SJSA1 (cell line): ENCODE measurements at regions not wholly inside any gene's neighbourhood (a gene's known extent, or its start where the extent isn't known, plus 50 kb on each side); places are given as distances from the start of the nearest gene placed in this dataset.

Experiments
- DNase-seq, 2 experiments: peaks; one replicate each; pipeline ENCODE4 v3.0.0-alpha.2; 2015 to 2020; ENCODE audit warnings: low spot score in 2 of 2, low read depth in 1 of 2
- H3K27ac ChIP-seq: fragments of 250-450 bp; sonication (Bioruptor Pico); 2 replicates; pipeline ENCODE4 v1.5.1; 2020; ENCODE audit warnings: mild to moderate bottlenecking, moderate library complexity
- H3K27me3 ChIP-seq: fragments of 250-450 bp; sonication (Bioruptor Pico); replicated peaks from 2 replicates; pipeline ENCODE4 v1.5.1; 2020; ENCODE audit warnings: mild to moderate bottlenecking, moderate library complexity
- H3K36me3 ChIP-seq: fragments of 250-450 bp; sonication (Bioruptor Pico); 2 replicates; pipeline ENCODE4 v1.5.1; 2020; ENCODE audit warnings: mild to moderate bottlenecking
- H3K4me1 ChIP-seq: fragments of 250-450 bp; sonication (Bioruptor Pico); replicated peaks from 2 replicates; pipeline ENCODE4 v1.6.1; 2021; ENCODE audit warnings: mild to moderate bottlenecking
- H3K4me3 ChIP-seq: fragments of 250-450 bp; sonication (Bioruptor Pico); 2 replicates; pipeline ENCODE4 v1.5.1; 2020; ENCODE audit warnings: mild to moderate bottlenecking
- H3K9me3 ChIP-seq: fragments of 250-450 bp; sonication (Bioruptor Pico); replicated peaks from 2 replicates; pipeline ENCODE4 v1.5.1; 2020; ENCODE audit warnings: mild to moderate bottlenecking

DNA sequence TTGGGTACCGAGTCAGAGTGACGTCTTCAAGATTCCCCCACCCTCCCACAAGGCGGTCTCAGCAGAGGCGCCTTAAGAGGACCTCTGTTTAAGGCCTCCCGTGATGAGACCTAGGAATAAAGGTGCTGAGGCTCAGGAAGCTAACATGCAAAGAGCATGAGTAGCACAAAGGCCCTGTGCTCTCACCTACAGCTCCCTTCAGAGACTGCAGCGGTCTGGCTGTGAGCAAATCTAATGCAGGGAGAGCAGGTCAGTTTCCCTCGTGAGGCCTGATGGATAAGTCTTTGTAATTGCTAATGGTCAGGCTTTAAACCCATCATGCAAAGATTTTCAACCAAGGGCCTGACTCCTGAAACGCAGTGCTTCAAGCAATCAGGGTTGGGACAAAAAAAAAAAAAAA, 909.3 kb upstream of the GHITM start:
- Histone ChIP-seq H3K36me3 (no peaks in the 10 kb centered on the region), H3K9me3 (no peaks in the 10 kb centered on the region), H3K4me1 (no peaks in the 10 kb centered on the region), H3K27ac (no peak overlapping the region), H3K4me3 (no peak overlapping the region), H3K27me3 (no peaks in the 10 kb centered on the region)
- DNase-seq, result no peak

DNA sequence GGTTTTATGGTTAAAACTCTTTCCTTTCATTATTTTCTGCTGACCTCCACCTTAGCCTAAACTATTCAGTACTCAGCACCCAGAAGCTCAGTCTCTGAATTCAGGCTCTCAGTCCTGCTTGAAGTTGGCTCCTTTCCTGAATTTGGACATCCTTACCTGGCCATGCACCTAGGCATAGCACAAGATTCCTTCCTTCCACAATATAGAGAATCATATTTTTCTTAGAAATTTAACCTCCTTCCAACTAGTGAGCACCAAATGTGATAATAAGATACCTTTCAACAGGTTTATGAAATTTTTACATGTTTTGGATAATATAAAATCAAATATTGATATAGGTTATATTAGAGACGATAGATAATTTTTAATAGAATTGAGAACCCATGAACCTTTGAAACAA, 905.6 kb upstream of the GHITM start:
- Histone ChIP-seq H3K27ac (no peak overlapping the region), H3K27me3 (no peaks in the 10 kb centered on the region)

DNA sequence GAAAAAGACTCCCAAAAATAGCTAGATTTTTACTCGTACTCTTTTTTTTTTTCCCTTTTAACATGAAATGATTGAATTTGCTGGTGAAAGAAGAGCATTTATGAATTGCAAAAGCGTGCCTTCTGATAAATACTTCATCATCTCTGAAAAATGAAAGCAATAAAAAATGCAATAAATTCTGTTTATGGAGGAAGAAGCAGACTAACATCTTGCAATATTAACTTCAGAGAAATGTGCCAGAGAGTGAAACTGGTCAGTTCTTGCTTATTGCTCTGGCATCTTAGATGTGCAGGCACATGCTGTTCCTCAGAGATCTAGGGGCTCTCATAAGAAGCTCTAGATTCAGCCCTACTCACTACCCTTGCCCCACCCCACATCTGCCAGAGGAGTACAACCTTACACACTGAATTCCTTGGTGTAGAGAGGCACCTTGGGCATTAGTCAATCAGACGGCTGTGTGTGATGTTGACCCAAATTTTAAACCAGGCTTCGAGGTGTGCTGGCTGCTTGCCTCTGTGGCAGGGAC, 891.1 kb upstream of the GHITM start:
- Histone ChIP-seq H3K4me3 (no peak overlapping the region), H3K4me1 (no peaks in the 10 kb centered on the region), H3K36me3 (no peaks in the 10 kb centered on the region), H3K9me3 (0 out of 2 replicates have a peak, but pooled peaks cover 3% of the 10 kb centered on the region), H3K27ac (no peak overlapping the region), H3K27me3 (no peaks in the 10 kb centered on the region)
- DNase-seq, result no peak

More for the DNA sequence above, 905.6 kb upstream of the GHITM start:
- H3K36me3 ChIP-seq, result no peaks in the 10 kb centered on the region
- no peak overlapping the region for H3K4me3 ChIP-seq
- no peaks in the 10 kb centered on the region for H3K4me1 ChIP-seq
- DNase-seq, result no peak
- H3K9me3 ChIP-seq, result no peaks in the 10 kb centered on the region

DNA sequence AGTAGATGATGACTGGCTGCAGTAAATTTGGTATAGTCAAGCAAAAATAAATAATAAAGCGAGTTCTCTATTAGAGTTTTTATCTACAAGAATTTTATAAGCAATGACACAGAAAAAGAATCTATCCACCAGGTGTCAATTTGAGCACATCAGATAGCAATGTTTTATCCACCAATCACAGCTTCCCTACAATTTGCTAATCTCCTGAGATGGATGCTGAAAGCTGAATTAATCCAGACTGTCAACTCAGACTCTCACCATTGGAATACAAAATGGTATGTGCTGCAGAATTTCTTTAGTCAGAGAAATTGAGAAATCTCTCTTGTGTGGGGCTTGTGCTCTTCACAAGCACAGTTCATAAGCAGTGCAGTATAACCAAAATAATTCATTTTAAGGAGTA, 888.9 kb upstream of the GHITM start:
- Histone ChIP-seq H3K4me3 (no peak overlapping the region), H3K4me1 (no peaks in the 10 kb centered on the region), H3K27ac (no peak overlapping the region)

DNA sequence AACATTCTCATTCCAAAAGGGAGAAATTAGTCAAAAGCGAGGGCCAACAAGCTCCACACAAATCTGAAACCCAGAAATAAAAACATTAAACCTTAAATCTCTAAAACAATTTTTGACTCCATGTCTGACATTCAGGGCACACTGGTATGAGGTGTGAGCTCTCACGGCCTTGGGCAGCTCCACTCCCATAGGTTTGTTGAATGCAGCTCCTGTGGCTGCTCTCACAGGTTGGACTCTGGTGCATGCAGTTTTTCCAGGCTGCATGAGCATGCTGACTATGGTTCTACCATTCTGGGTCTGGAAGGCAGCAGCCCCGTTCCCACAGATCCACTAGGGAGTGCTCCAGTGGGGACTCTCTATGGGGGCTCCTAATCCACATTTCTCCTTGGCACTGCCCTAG, 887.1 kb upstream of the GHITM start:
- H3K4me1 ChIP-seq, result no peaks in the 10 kb centered on the region
- no peak overlapping the region for H3K27ac ChIP-seq
- no peaks in the 10 kb centered on the region for H3K36me3 ChIP-seq
- no peak for DNase-seq
- H3K27me3 ChIP-seq, result no peaks in the 10 kb centered on the region
- no peak overlapping the region for H3K4me3 ChIP-seq
- H3K9me3 ChIP-seq, result peaks cover 5% of the 10 kb centered on the region

More for the DNA sequence above, 888.9 kb upstream of the GHITM start:
- H3K36me3 ChIP-seq, result no peaks in the 10 kb centered on the region
- H3K27me3 ChIP-seq, result no peaks in the 10 kb centered on the region
- peaks cover 5% of the 10 kb centered on the region; the same call in 1 of the 2 replicates for H3K9me3 ChIP-seq
- no peak for DNase-seq

DNA sequence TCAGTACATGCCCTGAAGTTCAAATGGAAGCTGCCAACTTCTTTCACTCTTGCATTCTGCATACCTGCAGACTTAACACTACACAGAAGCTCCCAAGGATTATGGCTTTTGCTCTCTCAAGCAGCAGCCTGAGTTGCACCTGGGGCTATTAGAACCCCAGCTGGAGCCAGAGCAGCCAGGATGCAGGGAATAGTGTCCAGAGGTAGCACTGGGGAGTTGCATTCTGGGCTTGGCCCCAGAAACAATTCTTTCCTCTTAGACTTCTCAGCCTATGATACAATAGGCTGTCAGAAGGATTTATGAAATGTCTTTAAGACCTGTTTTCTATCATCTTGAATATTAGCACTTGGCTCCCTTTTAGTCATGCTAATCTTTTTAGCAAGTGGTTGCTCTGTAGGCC, 886.7 kb upstream of the GHITM start:
- Histone ChIP-seq H3K27me3 (no peaks in the 10 kb centered on the region), H3K27ac (no peak overlapping the region), H3K4me1 (no peaks in the 10 kb centered on the region), H3K36me3 (no peaks in the 10 kb centered on the region), H3K9me3 (peaks cover 5% of the 10 kb centered on the region), H3K4me3 (no peak overlapping the region)
- DNase-seq, result no peak

DNA sequence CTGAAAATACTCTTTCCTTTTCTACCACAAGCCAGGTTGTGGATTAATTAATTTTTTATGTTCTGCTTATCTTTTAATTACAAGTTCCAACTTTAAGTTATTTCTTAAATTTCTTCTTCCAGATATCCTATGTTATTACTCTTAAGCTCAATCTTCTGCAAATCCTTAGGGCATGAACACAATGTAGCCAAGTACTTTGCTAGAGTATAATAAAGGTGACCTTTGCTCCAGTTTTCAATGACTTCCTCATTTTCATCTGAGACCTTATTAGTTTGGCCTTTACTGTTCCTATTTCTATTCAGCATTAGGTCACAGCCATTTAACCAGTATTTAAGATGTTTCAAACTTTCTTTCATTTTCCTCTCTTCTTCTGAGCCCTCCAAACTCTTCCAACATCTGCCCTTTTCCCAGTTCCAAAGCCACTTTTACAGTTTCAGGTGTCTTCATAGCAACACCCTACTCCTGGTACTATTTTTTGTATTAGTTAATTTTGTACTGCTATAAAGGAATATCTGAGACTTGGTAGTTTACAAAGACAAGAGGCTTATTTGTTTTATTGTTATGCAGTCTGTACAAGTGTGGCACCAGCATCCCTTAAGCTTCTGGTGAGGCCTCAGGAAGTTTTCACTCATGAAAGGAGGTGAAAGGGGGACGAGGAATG, 886.2 kb upstream of the GHITM start:
- Histone ChIP-seq H3K27me3 (no peaks in the 10 kb centered on the region), H3K27ac (no peak overlapping the region), H3K4me3 (no peak overlapping the region), H3K36me3 (no peaks in the 10 kb centered on the region), H3K4me1 (no peaks in the 10 kb centered on the region), H3K9me3 (peaks cover 5% of the 10 kb centered on the region)
- DNase-seq, result no peak

DNA sequence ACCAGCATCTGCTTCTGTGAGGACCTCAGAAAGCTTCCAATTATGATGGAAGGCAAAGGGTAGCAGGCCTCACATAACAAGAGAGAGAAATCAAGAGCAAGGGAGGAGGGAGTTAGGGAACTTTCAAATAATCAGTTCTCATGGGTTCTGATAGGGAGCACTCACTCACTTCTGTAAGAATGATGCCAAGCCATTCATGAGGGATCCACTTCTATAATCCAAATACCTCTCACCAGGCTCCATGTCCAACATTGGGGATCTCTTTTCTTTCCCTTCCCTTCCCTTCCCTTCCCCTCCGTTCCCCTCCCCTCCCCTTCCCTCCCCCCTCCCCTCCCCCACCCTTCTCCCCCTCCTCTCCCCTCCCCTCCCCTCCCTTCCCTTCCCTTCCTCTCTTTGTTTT, 884.6 kb upstream of the GHITM start:
- Histone ChIP-seq H3K27ac (no peak overlapping the region), H3K4me1 (no peaks in the 10 kb centered on the region), H3K4me3 (no peak overlapping the region), H3K9me3 (peaks cover 7% of the 10 kb centered on the region), H3K36me3 (no peaks in the 10 kb centered on the region), H3K27me3 (no peaks in the 10 kb centered on the region)
- DNase-seq, result no peak

DNA sequence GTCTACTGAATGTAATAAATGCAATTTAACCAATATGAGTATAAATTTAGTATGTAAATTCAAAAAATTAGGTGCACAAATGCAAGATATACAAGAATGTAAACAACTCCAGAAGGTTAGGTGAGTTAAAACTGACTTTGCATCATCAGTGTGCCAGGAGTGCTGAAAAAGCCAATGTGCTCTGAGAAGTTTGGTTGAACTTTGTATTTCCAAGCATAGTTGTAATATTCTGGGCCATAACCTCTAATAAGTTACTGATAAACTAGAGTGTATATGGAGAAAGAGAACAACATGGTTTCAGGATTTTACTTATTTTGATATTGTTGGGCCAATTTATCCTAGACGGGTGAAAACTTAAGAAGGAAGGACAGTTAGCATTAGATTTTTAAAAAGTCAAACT, 876.9 kb upstream of the GHITM start:
- Histone ChIP-seq H3K4me1 (no peaks in the 10 kb centered on the region), H3K4me3 (no peak overlapping the region)
- DNase-seq, result no peak

DNA sequence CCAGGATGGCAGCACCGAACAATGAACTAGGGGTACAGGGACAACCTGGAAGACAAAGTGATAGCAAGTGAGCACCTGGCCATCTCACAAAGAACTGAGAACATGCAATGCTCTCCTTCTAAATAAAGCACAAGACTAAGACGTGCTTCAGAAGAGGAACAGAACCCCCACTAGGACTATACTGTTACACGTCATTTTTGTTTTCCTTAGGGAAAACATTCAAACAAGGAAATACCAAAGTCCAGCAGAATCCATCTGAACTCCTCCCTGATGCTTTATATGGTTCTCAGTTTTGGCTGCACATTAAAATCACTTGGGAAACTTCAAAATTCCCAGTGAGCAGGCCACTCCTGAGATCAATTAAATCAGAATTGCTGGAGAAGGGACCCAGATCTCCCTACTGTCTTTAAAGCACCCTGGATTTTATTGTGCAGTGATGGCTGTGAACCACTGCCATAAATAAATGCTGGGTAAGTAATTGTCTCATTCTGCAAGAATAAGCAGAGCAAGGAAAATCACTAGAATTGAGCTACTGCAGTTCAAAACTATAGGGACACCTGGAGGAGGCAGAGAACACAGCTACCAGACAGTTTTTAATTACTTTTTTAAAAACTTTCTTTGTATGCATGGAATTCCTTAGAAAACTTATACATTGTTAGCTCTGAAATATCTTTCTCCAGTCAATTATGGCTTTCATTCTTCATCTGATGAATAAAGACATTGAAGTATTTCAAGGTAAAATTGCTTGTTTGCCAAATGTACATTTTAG, 866.5 kb upstream of the GHITM start:
- H3K9me3 ChIP-seq, result peaks cover 2% of the 10 kb centered on the region
- H3K36me3 ChIP-seq, result no peaks in the 10 kb centered on the region
- no peak overlapping the region for H3K27ac ChIP-seq
- H3K4me3 ChIP-seq, result no peak overlapping the region
- no peak for DNase-seq
- H3K4me1 ChIP-seq, result no peaks in the 10 kb centered on the region
- H3K27me3 ChIP-seq, result no peaks in the 10 kb centered on the region

More for the DNA sequence above, 876.9 kb upstream of the GHITM start:
- Histone ChIP-seq H3K27me3 (no peaks in the 10 kb centered on the region), H3K36me3 (no peaks in the 10 kb centered on the region), H3K9me3 (peaks cover 4% of the 10 kb centered on the region; the same call in 1 of the 2 replicates), H3K27ac (no peak overlapping the region)

DNA sequence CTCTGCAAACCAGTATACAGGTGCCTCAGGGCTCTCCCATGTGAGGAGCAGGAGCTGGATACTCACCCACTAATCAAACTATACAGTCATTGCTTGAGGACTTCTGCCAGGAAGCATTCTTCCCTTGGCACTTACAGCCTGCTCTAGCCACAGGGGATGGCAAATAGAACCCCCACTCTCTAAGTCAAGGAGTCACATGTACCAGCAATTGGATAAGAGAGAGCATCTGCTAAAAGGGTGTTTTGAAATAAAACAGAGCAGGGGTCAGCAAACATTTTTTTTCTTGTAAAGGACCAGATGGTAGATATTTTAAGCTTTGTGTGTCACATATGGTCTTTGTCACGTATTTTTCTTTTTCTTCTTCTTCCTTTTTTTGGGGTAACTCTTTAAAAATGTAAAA, 865.2 kb upstream of the GHITM start:
- no peaks in the 10 kb centered on the region for H3K36me3 ChIP-seq
- H3K4me3 ChIP-seq, result no peak overlapping the region
- H3K27me3 ChIP-seq, result no peaks in the 10 kb centered on the region
- H3K9me3 ChIP-seq, result no peaks in the 10 kb centered on the region; the same call in none of the 2 replicates
- H3K4me1 ChIP-seq, result no peaks in the 10 kb centered on the region
- no peak overlapping the region for H3K27ac ChIP-seq
- no peak for DNase-seq

DNA sequence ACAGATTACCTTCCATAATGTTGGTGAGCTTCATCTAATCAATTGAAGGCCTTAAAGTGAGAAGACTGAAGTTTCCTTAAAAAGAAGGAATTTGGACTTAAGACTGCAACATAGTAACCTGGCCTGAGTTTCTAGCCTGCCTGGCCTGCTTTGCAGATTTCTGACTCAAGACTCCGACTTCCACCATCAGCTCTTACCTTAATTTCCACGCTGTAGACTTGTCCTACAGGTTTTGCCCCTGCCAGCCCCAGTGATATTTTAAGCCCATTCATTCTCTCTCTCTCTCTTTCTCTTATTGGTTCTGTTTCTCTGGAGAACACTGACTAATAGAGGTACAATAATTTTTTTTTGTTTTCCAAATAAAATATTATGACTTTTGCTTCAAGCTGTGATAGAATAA, 862.3 kb upstream of the GHITM start:
- H3K27me3 ChIP-seq, result no peaks in the 10 kb centered on the region
- H3K4me3 ChIP-seq, result no peak overlapping the region
- H3K27ac ChIP-seq, result no peak overlapping the region
- H3K4me1 ChIP-seq, result no peaks in the 10 kb centered on the region
- no peak for DNase-seq
- H3K36me3 ChIP-seq, result no peaks in the 10 kb centered on the region
- no peaks in the 10 kb centered on the region; the same call in 1 of the 2 replicates for H3K9me3 ChIP-seq

DNA sequence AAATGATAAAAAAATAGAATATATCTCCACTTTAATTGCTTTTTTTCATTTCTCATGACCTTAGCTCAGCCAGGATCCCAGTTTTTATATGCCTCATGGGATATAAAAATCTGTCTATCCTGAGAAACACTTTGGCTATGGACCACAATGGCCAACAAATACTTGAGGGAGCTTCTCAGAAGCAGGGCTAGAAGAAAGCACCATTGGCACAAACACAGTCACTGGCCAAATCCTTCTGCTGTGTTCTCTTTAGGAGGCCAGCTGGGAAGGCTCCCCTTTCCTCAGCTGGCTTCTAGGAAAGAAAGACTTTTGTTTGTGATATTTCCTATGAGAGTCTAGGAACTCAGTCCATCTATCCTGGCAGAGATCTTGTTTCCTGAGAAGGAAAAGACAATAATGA, 856.2 kb upstream of the GHITM start:
- Histone ChIP-seq H3K4me3 (no peak overlapping the region), H3K27me3 (no peaks in the 10 kb centered on the region), H3K36me3 (no peaks in the 10 kb centered on the region), H3K9me3 (no peaks in the 10 kb centered on the region), H3K4me1 (no peaks in the 10 kb centered on the region), H3K27ac (no peak overlapping the region)
- DNase-seq, result no peak

DNA sequence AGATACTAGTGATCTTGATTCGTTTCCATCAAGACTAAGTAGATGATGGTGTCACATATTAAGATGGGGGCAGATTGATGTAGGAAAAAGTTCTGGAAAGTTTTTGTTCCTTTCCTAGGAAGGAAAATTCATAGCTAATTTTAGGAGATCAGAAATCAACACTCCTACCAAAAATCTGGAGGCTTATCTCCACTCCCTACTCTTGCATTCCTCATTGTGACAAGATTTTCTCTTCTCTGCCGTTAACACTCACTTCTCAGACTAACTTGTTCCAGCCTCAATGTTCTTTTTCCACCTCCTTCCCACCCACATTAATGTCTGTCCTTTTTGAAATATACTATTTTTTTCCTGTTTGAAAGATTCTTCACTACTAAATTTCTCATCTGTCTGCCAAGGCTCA, 851.9 kb upstream of the GHITM start:
- DNase-seq, result no peak
- H3K4me3 ChIP-seq, result no peak overlapping the region
- no peaks in the 10 kb centered on the region for H3K4me1 ChIP-seq
- no peaks in the 10 kb centered on the region for H3K27me3 ChIP-seq
- H3K27ac ChIP-seq, result no peak overlapping the region
- H3K36me3 ChIP-seq, result no peaks in the 10 kb centered on the region
- H3K9me3 ChIP-seq, result no peaks in the 10 kb centered on the region
